ENCODE measurements at regions not wholly inside any gene's neighbourhood (a gene's known extent, or its start where the extent isn't known, plus 50 kb on each side); places are given as distances from the start of the nearest gene placed in this dataset.

DNA sequence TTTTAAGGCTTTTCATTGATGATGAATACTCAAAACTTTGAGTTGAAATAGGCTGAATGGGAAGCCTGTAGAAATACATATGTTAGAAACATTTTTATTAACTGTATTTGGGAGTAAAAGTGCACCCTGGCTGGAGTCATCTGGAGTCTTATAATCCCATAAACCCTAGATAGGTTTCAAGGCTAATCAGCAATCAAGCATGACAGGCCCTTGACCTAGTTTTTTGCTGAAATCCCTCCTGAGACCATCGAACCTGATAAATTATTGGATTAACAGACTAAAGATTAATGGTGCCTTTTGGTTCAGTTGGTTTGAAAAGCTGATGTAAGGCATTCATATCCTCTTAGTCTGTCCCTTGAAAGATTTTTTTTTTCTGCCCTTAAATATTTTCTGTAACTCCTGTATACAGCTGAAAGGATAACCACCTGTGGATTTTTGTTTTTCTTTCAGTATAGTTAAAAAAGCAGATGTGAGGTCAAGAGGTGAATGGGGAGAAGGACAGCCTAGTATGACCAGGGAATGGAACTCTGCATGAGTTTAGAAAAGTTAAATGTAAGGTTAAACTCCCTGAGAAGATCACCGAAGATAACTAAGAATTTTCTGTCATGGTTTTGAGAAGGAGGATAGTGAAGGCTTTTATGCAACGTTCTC is 69.4 kb upstream of the STXBP5L start:
- DNase-seq (ENCODE audit: low spot score) = no peak

DNA sequence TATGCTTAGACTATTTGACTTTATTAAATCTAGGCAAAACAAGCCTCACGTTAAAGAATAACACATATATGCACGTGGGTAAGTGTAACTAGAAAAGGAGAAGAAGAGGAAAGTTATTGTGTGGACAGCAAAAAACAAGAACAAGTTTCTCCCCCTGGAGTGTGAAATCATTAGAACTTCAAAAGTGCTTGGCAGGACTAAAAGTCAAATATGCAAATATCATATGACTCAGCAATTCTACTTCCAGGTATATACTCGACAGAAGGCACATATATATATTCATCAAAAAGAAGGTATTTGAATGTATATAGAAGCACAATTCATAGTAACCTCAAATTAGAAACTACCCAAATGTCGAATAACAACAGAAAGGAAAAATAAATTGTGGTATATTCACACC is 68.9 kb upstream of the STXBP5L start:
- DNase-seq (ENCODE audit: low spot score) = no peak

DNA sequence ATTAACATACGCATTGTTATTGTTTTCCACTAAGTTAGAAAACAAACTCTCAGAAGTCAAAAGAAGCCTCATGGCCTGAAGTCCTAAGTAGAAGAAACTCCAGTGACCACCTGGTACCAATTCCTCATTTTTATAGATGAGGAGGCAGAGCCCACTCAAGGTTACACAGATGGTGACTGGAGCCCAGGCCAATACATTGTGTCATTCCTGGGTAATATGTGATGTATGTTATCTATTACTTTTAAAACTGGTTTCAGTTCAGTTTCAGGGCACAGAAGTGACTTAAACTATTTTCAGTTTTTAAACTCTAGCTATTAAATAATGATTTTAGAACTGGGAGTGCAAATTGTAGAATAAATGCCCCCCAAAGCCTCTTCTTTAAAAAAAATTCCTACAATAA is 66.7 kb upstream of the STXBP5L start:
- no peak for DNase-seq (ENCODE audit: low spot score)

DNA sequence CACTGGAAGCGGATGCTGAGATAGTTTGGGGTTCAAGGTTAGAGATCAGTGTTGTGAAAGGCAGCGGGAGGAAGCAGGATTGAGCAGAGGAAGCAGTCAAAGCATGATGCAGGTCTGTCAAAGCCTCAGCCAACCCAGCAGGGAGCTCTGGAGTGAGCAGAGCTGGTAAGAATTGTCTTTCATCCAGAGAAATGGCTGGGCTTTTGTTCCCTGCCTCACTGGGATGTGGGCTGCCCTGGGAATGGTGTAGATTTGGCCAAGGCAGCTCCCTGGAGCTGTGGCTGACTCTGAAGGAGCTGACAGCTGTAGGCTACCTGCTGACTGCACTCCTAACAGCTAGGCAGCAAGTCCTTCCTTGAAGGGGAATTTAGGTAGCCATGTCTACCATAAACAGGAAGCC is 61.9 kb upstream of the STXBP5L start:
- DNase-seq (ENCODE audit: low spot score) = no peak

DNA sequence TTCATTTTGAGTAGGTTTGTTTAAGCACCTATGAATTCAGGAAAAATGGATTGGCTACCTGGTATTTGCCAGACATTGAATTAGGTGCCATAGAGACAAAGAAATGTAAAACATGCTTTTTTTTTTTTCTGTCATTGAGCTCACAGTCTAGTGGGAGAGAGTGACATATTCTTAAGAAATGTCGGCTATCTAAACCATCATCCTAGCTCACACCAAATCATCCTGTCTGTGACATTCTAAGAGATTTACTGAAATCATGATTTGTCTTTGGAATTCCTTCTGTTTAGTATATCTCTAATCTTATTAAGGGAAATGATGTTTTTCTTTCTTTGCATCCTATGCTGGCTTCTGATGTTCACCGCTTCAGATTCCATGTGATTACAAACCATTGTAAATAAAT is 59.5 kb upstream of the STXBP5L start:
- DNase-seq (ENCODE audit: low spot score) = no peak

DNA sequence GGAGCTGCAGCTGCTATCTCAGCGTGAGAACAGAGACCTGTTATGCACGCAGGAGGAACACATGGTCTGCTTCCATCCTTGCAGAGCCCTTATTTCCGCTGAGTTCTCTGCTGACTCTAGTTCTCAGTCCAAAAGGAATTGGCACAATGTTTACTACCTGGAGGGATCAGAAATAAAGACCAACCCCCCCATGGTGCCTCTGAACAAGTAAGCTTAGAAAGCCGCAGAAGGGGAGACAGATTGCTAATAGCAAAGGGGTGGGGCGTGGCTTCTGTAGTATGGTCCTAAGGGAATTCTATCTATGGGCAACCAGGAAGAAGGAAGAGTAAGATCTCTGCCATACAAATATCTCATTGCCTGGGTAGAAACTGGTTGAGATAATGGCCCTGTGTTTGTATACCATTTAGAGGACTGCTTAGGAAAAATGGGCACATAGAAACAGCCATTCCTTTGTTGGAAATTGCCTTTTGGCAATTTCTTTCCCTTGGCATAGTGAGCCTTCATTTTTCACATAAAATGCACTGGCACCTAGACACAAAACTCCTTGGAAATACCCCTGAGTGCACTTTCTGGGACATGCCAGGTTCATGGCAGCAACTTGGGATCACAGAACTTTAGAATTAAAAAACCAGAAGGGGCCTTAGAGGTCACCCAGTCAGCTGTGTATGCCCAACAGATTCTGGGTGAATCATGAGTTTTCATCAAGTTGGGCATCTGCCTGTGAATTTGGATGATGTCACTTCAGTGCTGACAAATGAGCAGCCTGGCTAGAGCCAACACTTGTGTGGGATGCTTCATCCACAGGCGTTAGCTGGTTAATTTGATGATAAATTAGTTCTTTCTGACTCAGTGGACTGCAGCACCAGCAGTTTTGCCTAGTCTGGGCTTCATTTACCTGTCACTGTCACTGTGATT is 57.4 kb upstream of the STXBP5L start:
- no peak for DNase-seq (ENCODE audit: low spot score)

DNA sequence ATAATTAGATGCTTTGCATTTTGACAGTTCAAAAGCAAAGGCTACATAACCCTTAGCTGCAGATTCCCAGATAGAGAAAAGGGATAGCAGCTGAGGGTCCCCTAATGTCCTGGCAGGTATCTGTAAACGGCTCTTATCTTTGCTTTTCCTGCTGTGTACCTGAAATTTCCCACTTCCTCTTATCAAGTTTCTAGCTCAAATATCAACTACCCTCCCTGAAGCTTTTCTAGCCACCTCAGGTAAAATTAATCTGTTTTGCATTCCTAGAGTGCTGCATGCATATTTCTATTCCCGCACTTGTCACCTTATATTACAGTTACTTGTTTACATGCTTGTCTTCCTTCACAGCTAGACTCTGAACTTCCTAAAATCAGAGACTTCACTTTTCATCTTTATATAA is 55.6 kb upstream of the STXBP5L start:
- no peak for DNase-seq (ENCODE audit: low spot score)

DNA sequence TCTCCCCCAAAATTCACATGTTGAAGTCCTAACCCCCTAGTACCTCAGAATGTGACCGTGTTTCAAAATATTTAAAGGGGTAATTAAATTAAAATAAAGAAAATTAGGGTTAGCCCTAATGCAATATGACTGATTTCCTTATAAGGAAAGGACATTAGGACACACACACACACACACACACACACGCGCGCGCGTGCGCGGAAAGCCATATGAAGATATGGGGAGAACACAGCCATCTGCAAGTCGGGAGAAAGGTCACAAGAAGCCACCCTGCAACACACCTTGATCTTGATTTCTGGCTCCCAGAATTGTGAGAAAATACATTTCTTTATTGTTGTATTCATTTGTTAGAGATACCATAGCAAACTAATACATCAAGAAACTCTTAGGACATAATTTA is 54.6 kb upstream of the STXBP5L start:
- no peak for DNase-seq (ENCODE audit: low spot score)

DNA sequence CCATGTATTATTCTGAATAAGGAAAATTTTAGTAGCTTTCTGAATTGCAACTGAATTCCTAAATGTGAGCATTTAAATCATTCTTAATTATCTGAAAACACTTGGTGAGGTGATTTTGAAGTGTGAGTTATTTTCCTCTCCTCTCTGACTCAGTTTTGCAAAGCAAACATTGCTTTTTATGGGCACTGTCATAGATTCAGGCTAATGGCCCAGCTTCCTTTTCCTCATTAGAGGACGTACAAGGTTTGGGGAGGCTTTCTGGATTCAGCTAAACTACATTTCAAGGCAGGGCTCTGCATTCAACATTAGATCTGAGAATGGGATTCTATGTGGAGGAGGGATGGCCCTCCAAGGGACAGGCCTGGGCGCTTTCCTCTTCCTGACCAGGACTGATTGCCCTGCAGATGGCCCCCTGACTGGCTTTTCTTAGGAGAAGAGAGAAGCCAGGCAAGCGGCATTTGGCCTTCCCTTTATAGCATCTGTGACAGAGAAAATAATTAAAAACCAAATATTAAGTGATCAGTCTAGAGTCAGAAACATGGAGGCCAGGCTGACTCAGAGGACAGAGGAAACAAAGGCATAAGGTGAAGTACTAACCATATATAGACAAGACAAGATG is 53.0 kb upstream of the STXBP5L start:
- DNase-seq (ENCODE audit: low spot score) = no peak

DNA sequence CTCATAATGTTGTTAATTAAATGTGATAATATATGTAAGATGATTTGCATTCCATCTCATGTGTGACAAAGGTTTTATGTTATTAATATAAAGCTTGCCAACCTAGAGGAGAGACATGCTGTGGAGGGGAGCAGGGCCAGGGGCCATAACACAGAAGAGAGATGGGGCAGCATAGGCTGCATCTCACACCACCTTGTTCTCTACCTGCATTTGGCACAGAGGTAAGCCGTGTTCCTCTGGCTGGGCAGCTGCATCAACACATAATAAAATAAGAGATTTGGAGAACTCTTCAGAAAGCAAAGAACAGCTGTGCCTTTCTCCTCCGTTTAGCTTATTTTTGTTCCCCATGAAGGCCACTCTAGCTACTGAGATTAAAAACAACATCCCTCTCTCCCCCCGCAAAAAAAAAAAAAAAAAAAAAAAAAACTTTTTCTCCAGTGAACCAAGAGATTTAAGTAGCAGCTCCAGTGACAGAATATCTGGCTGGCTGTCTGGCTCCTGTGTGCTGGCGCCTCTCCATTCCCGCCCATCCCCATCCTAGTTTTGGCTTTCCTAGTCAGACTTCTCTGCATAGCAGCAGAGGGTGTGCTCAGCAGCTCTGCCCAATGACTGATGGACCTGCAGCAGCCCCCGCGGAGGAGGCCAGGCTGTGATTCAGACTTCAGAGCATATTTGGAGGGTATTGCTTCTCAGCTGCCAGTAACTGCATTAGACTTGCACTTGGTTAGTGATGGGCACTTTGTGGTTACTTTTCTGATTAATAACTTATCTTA is 52.2 kb upstream of the STXBP5L start:
- DNase-seq (ENCODE audit: low spot score) = peak; percentile 97
